HUES48 (cell line): ENCODE measurements at regions not wholly inside any gene's neighbourhood (a gene's known extent, or its start where the extent isn't known, plus 50 kb on each side); places are given as distances from the start of the nearest gene placed in this dataset.

ENCODE experiments used
- H3K27ac ChIP-seq: one replicate; pipeline ENCODE4 v1.7.0; 2013; ENCODE audit warnings: low read depth, low read length, inconsistent platforms
- H3K27me3 ChIP-seq: 2 replicates; pipeline ENCODE4 v1.6.1; 2013; ENCODE audit warnings: mild to moderate bottlenecking, low read length; ENCODE audit not compliant: control insufficient read depth, insufficient read depth
- H3K36me3 ChIP-seq: 2 replicates; pipeline ENCODE4 v1.6.1; 2013; ENCODE audit warnings: low read length; ENCODE audit not compliant: control insufficient read depth, insufficient read depth
- H3K4me1 ChIP-seq: 2 replicates; pipeline ENCODE4 v1.6.1; 2013; ENCODE audit warnings: mild to moderate bottlenecking, low read length; ENCODE audit not compliant: control insufficient read depth, insufficient read depth
- H3K4me3 ChIP-seq: 2 replicates; pipeline ENCODE4 v1.5.1; 2013; ENCODE audit warnings: mild to moderate bottlenecking, low read depth, low read length
- H3K9ac ChIP-seq: 2 replicates; pipeline ENCODE4 v1.6.1; 2013; ENCODE audit warnings: mild to moderate bottlenecking, low read depth, low read length, moderate library complexity
- H3K9me3 ChIP-seq: 2 replicates; pipeline ENCODE4 v1.6.1; 2013; ENCODE audit warnings: low read length; ENCODE audit not compliant: control insufficient read depth, insufficient read depth

DNA sequence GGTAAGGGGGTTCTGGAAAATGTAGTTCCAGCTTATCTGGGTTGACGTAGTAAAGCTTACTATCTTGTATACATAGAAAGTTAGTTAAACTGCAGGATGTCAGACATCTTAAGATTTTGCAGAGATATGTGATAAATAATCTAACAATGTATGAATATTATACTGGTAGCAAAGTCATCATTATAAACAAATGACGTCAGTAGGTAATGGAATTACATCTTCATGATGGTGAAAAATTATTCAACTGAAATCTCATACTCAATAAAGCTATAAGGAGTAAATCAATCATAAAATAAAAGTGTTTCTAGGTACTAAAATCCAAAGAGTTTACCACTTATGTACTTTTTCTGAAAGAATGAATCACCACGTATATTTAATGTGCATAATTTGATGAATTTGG is 217.3 kb upstream of the CDH10 start:
- H3K9ac ChIP-seq, result no peak overlapping the region
- H3K36me3 ChIP-seq, result no peaks in the 10 kb centered on the region
- H3K4me3 ChIP-seq, result no peak overlapping the region
- no peaks in the 10 kb centered on the region for H3K27me3 ChIP-seq
- H3K27ac ChIP-seq, result no peak overlapping the region
- no peaks in the 10 kb centered on the region for H3K9me3 ChIP-seq
- H3K4me1 ChIP-seq, result no peaks in the 10 kb centered on the region; the same call in 1 of the 2 replicates

DNA sequence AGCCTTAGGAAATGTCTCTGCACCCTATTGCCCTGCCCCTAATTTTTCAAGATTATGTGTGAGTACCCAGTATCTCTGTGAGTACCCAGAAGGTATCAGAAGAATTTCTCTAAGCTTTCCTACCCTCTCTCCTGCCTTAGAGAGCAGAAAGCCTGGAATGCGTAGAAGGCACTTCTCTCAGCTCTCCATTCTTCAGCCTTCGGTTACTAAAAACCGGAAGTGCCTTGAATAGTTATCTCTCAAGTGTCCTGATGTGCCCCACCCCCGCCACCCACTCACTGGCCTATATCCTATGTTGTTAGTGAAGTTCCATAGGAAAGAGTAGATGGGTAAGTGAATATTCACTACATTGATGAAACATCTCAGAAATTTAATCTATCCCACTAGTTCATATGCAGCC is 210.7 kb upstream of the CDH10 start:
- no peaks in the 10 kb centered on the region for H3K27me3 ChIP-seq
- no peaks in the 10 kb centered on the region for H3K36me3 ChIP-seq
- H3K9ac ChIP-seq, result no peak overlapping the region
- H3K4me3 ChIP-seq, result no peak overlapping the region
- no peaks in the 10 kb centered on the region for H3K9me3 ChIP-seq
- H3K4me1 ChIP-seq, result no peaks in the 10 kb centered on the region; the same call in 1 of the 2 replicates
- H3K27ac ChIP-seq, result no peak overlapping the region

DNA sequence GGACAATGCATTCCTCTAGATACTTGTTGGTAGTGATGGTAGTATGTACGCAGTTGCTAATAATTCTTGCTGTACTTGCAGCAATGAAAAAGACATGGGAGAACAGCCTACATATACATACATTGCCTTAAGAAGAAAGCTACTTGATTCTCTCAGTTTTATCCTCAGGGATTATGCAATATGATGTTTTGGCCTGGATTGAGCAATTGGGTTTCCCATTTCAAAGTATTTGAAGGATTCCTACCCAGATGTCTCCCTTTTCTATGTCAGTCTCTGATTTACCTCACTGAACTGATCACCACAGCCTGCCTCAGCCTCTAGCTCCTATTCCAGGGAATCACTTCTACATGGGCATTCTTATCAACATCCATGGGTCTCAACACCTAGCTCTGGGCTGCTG is 210.1 kb upstream of the CDH10 start:
- no peak overlapping the region for H3K4me3 ChIP-seq

DNA sequence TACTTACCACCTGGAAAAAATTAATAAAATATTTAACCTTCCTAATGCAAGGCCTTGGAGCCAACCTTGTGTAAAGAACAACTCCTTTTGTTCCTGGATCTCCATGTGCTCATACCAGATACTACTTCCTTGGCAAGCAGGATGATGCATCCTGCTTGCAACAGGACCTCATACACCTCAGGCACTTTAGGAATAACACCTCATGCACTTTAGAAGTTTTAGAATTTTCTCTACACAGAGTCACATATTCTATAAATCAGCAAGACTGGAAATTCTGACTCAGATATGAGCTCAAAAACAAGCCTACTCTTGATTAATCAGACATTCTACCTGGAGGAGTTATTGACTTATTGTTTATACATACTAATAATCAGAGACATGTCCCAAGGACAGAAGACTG is 209.6 kb upstream of the CDH10 start:
- no peaks in the 10 kb centered on the region for H3K9me3 ChIP-seq
- H3K4me1 ChIP-seq, result peaks cover under 1% of the 10 kb centered on the region; the same call in 1 of the 2 replicates
- no peak overlapping the region for H3K9ac ChIP-seq
- no peak overlapping the region for H3K27ac ChIP-seq
- H3K27me3 ChIP-seq, result no peaks in the 10 kb centered on the region
- H3K36me3 ChIP-seq, result no peaks in the 10 kb centered on the region
- no peak overlapping the region for H3K4me3 ChIP-seq

More for the DNA sequence above, 210.1 kb upstream of the CDH10 start:
- no peaks in the 10 kb centered on the region; the same call in 1 of the 2 replicates for H3K4me1 ChIP-seq
- H3K9ac ChIP-seq, result no peak overlapping the region
- no peaks in the 10 kb centered on the region for H3K27me3 ChIP-seq
- H3K27ac ChIP-seq, result no peak overlapping the region
- H3K9me3 ChIP-seq, result no peaks in the 10 kb centered on the region
- H3K36me3 ChIP-seq, result no peaks in the 10 kb centered on the region

DNA sequence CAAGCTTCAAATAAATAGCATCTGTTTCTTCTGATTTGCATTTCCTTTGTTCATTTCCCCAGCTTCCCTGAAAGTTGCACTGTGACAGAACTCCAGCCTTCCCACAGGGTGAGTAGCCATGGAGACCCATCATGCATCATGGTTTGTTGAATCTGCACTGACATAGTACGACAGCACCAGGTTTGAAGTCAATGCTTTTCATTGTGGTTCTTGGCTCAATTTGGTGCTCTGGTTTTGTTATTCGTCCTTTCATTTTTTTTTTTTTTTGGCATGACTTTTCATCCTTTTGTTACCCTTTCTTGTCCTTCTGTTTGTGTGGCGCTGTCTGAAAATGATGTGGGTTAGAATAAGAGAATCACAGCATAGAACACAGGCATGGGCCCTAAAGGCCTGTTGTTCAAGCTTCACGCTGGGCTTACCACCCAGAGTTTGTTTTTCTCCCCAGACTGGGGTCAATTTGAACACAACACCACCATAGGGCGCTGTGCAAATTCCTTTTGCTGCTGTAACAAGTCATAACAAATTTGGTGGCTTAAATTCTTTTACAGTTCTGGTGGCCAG is 206.2 kb upstream of the CDH10 start:
- Histone ChIP-seq H3K27me3 (no peaks in the 10 kb centered on the region), H3K9ac (no peak overlapping the region), H3K36me3 (no peaks in the 10 kb centered on the region), H3K27ac (no peak overlapping the region), H3K4me3 (no peak overlapping the region), H3K4me1 (peaks cover 8% of the 10 kb centered on the region), H3K9me3 (no peaks in the 10 kb centered on the region)

DNA sequence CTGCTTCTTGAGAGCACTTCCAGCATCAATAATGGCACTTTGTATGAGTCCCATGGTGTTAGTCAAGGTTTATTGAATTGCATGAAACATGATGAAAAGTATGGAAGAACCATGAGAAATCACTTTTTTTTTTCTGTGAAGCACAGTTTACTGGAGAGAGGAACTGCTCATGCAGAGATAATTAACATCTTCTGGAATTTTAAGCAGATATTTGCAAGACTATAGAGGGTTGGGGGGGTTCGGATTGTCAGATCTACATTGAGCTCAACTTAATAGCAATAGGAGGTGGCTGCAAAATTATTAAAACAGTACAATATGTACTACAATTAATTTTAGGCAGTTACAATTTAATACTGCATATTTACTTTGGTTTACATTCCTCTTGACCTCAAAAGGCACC is 204.4 kb upstream of the CDH10 start:
- Histone ChIP-seq H3K27ac (no peak overlapping the region), H3K9ac (no peak overlapping the region), H3K4me1 (peaks cover 8% of the 10 kb centered on the region; the same call in 1 of the 2 replicates), H3K27me3 (no peaks in the 10 kb centered on the region), H3K36me3 (no peaks in the 10 kb centered on the region), H3K4me3 (no peak overlapping the region), H3K9me3 (no peaks in the 10 kb centered on the region)

DNA sequence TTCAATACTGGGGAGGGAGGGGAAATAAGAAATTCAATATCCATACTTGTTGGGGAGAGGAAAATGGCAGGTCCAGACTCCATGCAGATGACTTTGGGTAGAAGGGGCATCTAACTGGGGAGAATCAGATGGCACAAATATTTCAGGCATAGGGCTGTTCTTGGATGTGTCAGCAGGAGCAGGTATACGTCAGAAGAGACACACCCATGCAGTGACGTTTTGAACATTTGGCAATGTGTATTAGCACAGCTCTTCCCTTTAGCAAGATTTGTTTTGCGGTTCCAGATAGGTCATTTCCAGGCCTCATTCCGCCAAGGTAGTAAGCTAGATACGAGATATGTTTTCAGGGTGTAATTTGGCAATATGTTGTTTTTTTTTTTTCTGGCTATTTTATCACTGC is 187.2 kb upstream of the CDH10 start:
- no peaks in the 10 kb centered on the region for H3K27me3 ChIP-seq
- 0 out of 2 replicates have a peak, but pooled peaks cover 3% of the 10 kb centered on the region for H3K4me1 ChIP-seq
- H3K36me3 ChIP-seq, result no peaks in the 10 kb centered on the region
- H3K4me3 ChIP-seq, result no peak overlapping the region
- H3K27ac ChIP-seq, result no peak overlapping the region
- no peaks in the 10 kb centered on the region for H3K9me3 ChIP-seq
- no peak overlapping the region for H3K9ac ChIP-seq

DNA sequence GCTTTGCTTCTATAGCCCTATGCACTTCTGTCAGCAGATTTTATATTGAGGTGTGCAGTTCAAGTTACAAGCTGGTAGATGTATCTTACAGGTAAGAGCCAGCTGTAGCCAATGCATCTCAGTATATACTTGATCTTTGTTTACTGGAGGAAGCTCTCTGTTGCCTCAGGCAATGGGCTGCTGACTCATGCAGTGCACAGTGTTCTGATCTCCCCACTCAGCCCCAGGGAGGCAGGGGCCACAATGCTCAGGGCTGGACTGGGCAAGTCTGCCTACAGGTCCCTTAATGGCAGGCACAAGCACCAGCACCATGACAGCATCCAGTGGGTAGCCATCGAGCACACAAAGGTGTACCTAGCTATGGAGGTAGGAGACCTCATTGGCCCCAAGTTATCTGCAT is 178.8 kb upstream of the CDH10 start:
- Histone ChIP-seq H3K27me3 (no peaks in the 10 kb centered on the region), H3K9ac (no peak overlapping the region), H3K36me3 (no peaks in the 10 kb centered on the region), H3K9me3 (no peaks in the 10 kb centered on the region), H3K4me3 (no peak overlapping the region), H3K4me1 (no peaks in the 10 kb centered on the region), H3K27ac (no peak overlapping the region)

DNA sequence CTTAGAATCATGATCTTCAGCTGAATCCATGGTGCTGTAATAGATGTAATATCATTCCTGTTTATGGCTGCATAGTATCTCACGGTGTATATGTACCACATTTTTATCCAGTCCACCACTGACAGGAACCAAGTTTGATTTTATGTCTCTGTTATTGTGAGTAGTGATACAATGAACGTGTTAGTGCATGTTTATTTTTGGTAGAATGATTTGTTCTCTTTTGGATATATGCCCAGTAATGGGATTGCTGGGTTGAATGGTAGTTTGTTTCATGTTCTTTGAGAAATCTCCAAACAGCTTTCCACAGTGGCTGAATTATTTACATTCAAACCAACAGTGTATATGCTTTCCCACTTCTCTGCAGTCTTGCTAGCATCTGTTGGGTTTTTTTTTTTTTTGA is 175.1 kb upstream of the CDH10 start:
- no peak overlapping the region for H3K27ac ChIP-seq
- H3K9me3 ChIP-seq, result no peaks in the 10 kb centered on the region
- H3K27me3 ChIP-seq, result no peaks in the 10 kb centered on the region
- no peak overlapping the region for H3K9ac ChIP-seq
- no peaks in the 10 kb centered on the region for H3K4me1 ChIP-seq
- H3K4me3 ChIP-seq, result no peak overlapping the region
- no peaks in the 10 kb centered on the region for H3K36me3 ChIP-seq

DNA sequence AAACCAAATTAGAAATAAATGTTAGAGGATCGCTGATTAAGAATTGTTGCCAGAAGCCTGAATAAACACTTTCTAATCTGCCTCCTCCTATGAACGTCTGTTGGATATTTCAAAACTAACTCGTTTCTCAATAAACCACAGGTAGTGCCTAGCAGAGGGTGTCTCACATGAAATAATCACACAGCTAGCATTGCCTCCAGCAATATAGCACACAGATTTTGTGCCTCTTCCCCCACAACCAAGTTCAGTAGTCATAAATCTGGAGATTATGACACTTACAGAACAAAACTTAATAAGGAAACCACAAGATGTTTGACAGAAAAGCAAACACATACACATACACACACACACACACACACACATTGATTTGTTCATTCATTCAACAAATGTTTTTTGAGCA is 173.2 kb upstream of the CDH10 start:
- Histone ChIP-seq H3K27ac (no peak overlapping the region), H3K4me3 (no peak overlapping the region), H3K27me3 (no peaks in the 10 kb centered on the region)

DNA sequence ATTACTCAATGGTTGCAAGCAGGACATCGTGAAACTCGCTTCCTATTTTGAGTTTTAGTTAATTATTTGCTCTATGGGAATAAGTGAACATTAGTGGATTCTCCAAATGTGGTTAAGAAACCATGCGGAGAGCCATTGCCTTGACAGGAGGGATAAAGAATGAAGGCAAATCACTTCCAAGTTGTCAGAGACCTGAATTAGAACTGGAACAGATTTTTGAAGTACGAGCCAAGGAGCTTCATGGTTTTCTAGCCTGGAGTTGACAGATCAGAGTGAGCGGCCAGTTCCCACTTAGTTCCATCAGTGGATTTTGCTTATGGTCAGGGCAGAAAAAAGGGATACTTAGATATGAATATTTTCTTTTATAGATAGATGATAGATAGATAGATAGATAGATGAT is 171.4 kb upstream of the CDH10 start:
- Histone ChIP-seq H3K9me3 (no peaks in the 10 kb centered on the region), H3K27ac (no peak overlapping the region)

More for the DNA sequence above, 173.2 kb upstream of the CDH10 start:
- no peak overlapping the region for H3K9ac ChIP-seq
- H3K4me1 ChIP-seq, result no peaks in the 10 kb centered on the region
- no peaks in the 10 kb centered on the region for H3K36me3 ChIP-seq
- no peaks in the 10 kb centered on the region for H3K9me3 ChIP-seq

DNA sequence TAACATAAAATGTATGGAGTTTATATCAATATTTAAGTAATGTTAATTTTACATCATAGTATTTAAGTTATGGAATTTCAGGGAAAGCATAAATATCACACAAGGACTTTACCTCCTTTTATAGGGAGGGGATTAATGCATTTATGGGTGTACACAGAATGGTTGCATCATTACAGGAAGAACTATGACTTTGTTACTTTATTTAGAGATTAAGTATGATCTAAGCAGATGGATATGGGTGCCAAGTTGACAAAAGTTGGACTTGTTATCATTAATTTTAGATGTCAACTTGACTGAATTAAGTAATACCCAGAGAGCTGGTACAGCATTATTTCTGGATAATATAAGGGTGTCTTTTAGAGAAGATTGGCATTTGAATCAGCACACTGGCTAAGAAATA is 160.5 kb upstream of the CDH10 start:
- Histone ChIP-seq H3K9me3 (no peaks in the 10 kb centered on the region), H3K27me3 (no peaks in the 10 kb centered on the region), H3K9ac (no peak overlapping the region), H3K27ac (no peak overlapping the region), H3K4me3 (no peak overlapping the region), H3K36me3 (no peaks in the 10 kb centered on the region), H3K4me1 (no peaks in the 10 kb centered on the region)

More for the DNA sequence above, 171.4 kb upstream of the CDH10 start:
- H3K4me1 ChIP-seq, result no peaks in the 10 kb centered on the region
- no peak overlapping the region for H3K9ac ChIP-seq
- H3K27me3 ChIP-seq, result no peaks in the 10 kb centered on the region
- no peaks in the 10 kb centered on the region for H3K36me3 ChIP-seq
- H3K4me3 ChIP-seq, result no peak overlapping the region
